T-cell (primary cell): ENCODE measurements at regions not wholly inside any gene's neighbourhood (a gene's known extent, or its start where the extent isn't known, plus 50 kb on each side); places are given as distances from the start of the nearest gene placed in this dataset.

Experiments used
- ATAC-seq, 4 experiments: fragments of 200-7000 bp in 3 of 4; fragments of 150-1000 bp in 1 of 4; cut with Tn5 transposase; replicated peaks in 1 of 4; 1 replicate in 3 of 4; 2 replicates in 1 of 4; pipeline ENCODE4 v1.10.0; 2021; ENCODE audit warnings: moderate library complexity in 3 of 4, mild to moderate bottlenecking in 2 of 4, moderate number of reproducible peaks in 1 of 4
- CTCF ChIA-PET, 2 donors: fragments of 300-600 bp; sonication (Branson Sonifier 250); formaldehyde crosslinking; loops; one replicate each; lab custom pipeline; 2022; ENCODE audit warnings: antibody characterized with exemption in 2 of 2; lab: Charles Lee
- POLR2A ChIA-PET, 2 donors: fragments of 300-600 bp; sonication (Branson Sonifier 250); formaldehyde crosslinking; loops; one replicate each; lab custom pipeline; 2022; ENCODE audit warnings: antibody characterized with exemption in 2 of 2; lab: Charles Lee
- DNase-seq, 35 experiments: peaks; one replicate each; pipeline versions ENCODE4 v3.0.0 to v3.0.0-alpha.2; 2013 to 2023
- H3K27ac ChIP-seq: one replicate; pipeline ENCODE4 v1.5.1; 2013; ENCODE audit warnings: low read length
- H3K27me3 ChIP-seq, 2 experiments: replicated peaks in 1 of 2; 1 replicate in 1 of 2; 2 replicates in 1 of 2; pipeline versions ENCODE4 v1.6.1 to v1.7.0; 2013; ENCODE audit warnings: low read length in 1 of 2, mixed read lengths in 1 of 2; ENCODE audit not compliant: control insufficient read depth in 2 of 2, insufficient read depth in 2 of 2; ENCODE audit errors: extremely low read depth in 1 of 2
- H3K36me3 ChIP-seq, 2 donors: 1 replicate in 1 of 2; 2 replicates in 1 of 2; pipeline versions ENCODE4 v1.6.1 to v1.7.0; 2013; ENCODE audit warnings: low read length in 1 of 2; ENCODE audit not compliant: control insufficient read depth in 2 of 2, insufficient read depth in 1 of 2; ENCODE audit errors: extremely low read depth in 1 of 2
- H3K4me1 ChIP-seq, 2 experiments: 1 replicate in 1 of 2; 2 replicates in 1 of 2; pipeline versions ENCODE4 v1.6.1 to v1.7.0; 2013; ENCODE audit warnings: low read length in 2 of 2, mixed read lengths in 1 of 2; ENCODE audit not compliant: insufficient read depth in 2 of 2, control insufficient read depth in 1 of 2; ENCODE audit errors: extremely low read depth in 1 of 2
- H3K4me3 ChIP-seq, 2 donors: 1 replicate in 1 of 2; 2 replicates in 1 of 2; pipeline versions ENCODE4 v1.5.1 to v1.7.0; 2013; ENCODE audit warnings: mild to moderate bottlenecking in 2 of 2, low read length in 1 of 2, moderate library complexity in 1 of 2; ENCODE audit not compliant: control insufficient read depth in 1 of 2; ENCODE audit errors: extremely low read depth in 1 of 2
- H3K9me3 ChIP-seq: 2 replicates; pipeline ENCODE4 v1.7.0; 2013
- H3K27ac Mint-ChIP-seq, 2 donors: one replicate each; pipeline ENCODE4 v1.8.0; 2020 to 2021; ENCODE audit warnings: mild to moderate bottlenecking in 2 of 2, mixed read lengths in 2 of 2
- H3K27me3 Mint-ChIP-seq, 2 donors: one replicate each; pipeline ENCODE4 v1.8.0; 2021 to 2022; ENCODE audit warnings: mixed read lengths in 2 of 2
- H3K36me3 Mint-ChIP-seq: one replicate; pipeline ENCODE4 v1.8.0; 2021; ENCODE audit warnings: mixed read lengths
- H3K4me1 Mint-ChIP-seq, 3 donors: one replicate each; pipeline ENCODE4 v1.8.0; 2020 to 2022; ENCODE audit warnings: mixed read lengths in 3 of 3, mild to moderate bottlenecking in 1 of 3
- H3K4me3 Mint-ChIP-seq, 3 donors: one replicate each; pipeline ENCODE4 v1.8.0; 2020 to 2022; ENCODE audit warnings: mild to moderate bottlenecking in 3 of 3, mixed read lengths in 3 of 3, moderate library complexity in 3 of 3
- H3K9me3 Mint-ChIP-seq, 3 donors: one replicate each; pipeline ENCODE4 v1.8.0; 2020 to 2022; ENCODE audit warnings: mixed read lengths in 3 of 3
- WGBS: methylation state at CpG from one replicate; pipeline ENCODE4 v1.1.5; 2013; ENCODE audit warnings: missing lambda C conversion rate; ENCODE audit not compliant: insufficient coverage; 5-methylcytosine and 5-hydroxymethylcytosine counted together

GRCh38 chr11:26790738-26791137 lies 68.9 kb upstream of the SLC5A12 start:
- ATAC-seq: no peak
- Mint-ChIP-seq H3K27ac (no peak overlapping the region), H3K4me3 (no peak overlapping the region), H3K9me3 (peaks cover 12 to 16% (median 13%) of the 10 kb centered on the region in 3 donors), H3K27me3 (no peaks in the 10 kb centered on the region), H3K36me3 (no peaks in the 10 kb centered on the region), H3K4me1 (no peaks in the 10 kb centered on the region)
- ChIA-PET POLR2A (no interaction called here), CTCF (no interaction called here)
- Histone ChIP-seq H3K27ac (no peak overlapping the region), H3K4me3 (no peak overlapping the region), H3K27me3 (no peaks in the 10 kb centered on the region), H3K36me3 (no peaks in the 10 kb centered on the region), H3K9me3 (no peaks in the 10 kb centered on the region), H3K4me1 (no peaks in the 10 kb centered on the region)
- 55% methylated on average over 3 of the region's 3 CpGs for WGBS
- DNase-seq: no peak

GRCh38 chr11:26792941-26793340 lies 71.1 kb upstream of the SLC5A12 start:
- Mint-ChIP-seq H3K9me3 (peaks cover 5 to 9% (median 7%) of the 10 kb centered on the region in 3 donors), H3K4me3 (no peak overlapping the region), H3K4me1 (no peaks in the 10 kb centered on the region), H3K27ac (no peak overlapping the region), H3K27me3 (no peaks in the 10 kb centered on the region), H3K36me3 (no peaks in the 10 kb centered on the region)
- Histone ChIP-seq H3K36me3 (no peaks in the 10 kb centered on the region), H3K27ac (no peak overlapping the region), H3K27me3 (no peaks in the 10 kb centered on the region), H3K4me3 (no peak overlapping the region), H3K9me3 (no peaks in the 10 kb centered on the region), H3K4me1 (no peaks in the 10 kb centered on the region)
- DNase-seq (no peak), ATAC-seq (no peak)
- ChIA-PET CTCF (no interaction called here), POLR2A (no interaction called here)

GRCh38 chr11:26793487-26793886 lies 71.6 kb upstream of the SLC5A12 start:
- H3K27me3 Mint-ChIP-seq: no peaks in the 10 kb centered on the region
- peaks cover 5 to 9% (median 7%) of the 10 kb centered on the region in 3 donors for H3K9me3 Mint-ChIP-seq
- H3K9me3 ChIP-seq: no peaks in the 10 kb centered on the region
- no peak overlapping the region for H3K27ac ChIP-seq
- ChIA-PET POLR2A (no interaction called here), CTCF (no interaction called here)
- H3K4me1 Mint-ChIP-seq: no peaks in the 10 kb centered on the region
- H3K36me3 Mint-ChIP-seq: no peaks in the 10 kb centered on the region
- H3K4me3 ChIP-seq: no peak overlapping the region
- no peaks in the 10 kb centered on the region for H3K27me3 ChIP-seq
- no peak overlapping the region for H3K27ac Mint-ChIP-seq
- ATAC-seq: no peak
- H3K4me1 ChIP-seq: no peaks in the 10 kb centered on the region
- 100% methylated on average over 2 of the region's 3 CpGs for WGBS
- H3K36me3 ChIP-seq: no peaks in the 10 kb centered on the region
- H3K4me3 Mint-ChIP-seq: no peak overlapping the region
- DNase-seq: no peak

GRCh38 chr11:26801601-26802000 lies 79.7 kb upstream of the SLC5A12 start:
- ATAC-seq: no peak
- H3K27ac ChIP-seq: no peak overlapping the region
- H3K9me3 ChIP-seq: peaks cover 4% of the 10 kb centered on the region
- ChIA-PET CTCF (no interaction called here), POLR2A (no interaction called here)
- Mint-ChIP-seq H3K27ac (no peak overlapping the region), H3K4me3 (no peak overlapping the region), H3K36me3 (no peaks in the 10 kb centered on the region), H3K27me3 (no peaks in the 10 kb centered on the region), H3K4me1 (no peaks in the 10 kb centered on the region), H3K9me3 (peaks cover 9 to 13% (median 12%) of the 10 kb centered on the region in 3 donors)
- no CpG with 5 or more reads among the region's 1 CpG for WGBS
- DNase-seq: no peak
- H3K4me1 ChIP-seq: no peaks in the 10 kb centered on the region
- no peaks in the 10 kb centered on the region for H3K36me3 ChIP-seq
- no peak overlapping the region for H3K4me3 ChIP-seq
- no peaks in the 10 kb centered on the region for H3K27me3 ChIP-seq

GRCh38 chr11:26805001-26805400 lies 83.1 kb upstream of the SLC5A12 start:
- Histone ChIP-seq H3K36me3 (no peaks in the 10 kb centered on the region), H3K4me3 (no peak overlapping the region), H3K9me3 (peaks cover 4% of the 10 kb centered on the region), H3K27me3 (no peaks in the 10 kb centered on the region), H3K4me1 (no peaks in the 10 kb centered on the region), H3K27ac (no peak overlapping the region)
- H3K27ac Mint-ChIP-seq: no peak overlapping the region
- CTCF ChIA-PET: no interaction called here
- H3K4me1 Mint-ChIP-seq: no peaks in the 10 kb centered on the region
- POLR2A ChIA-PET: no interaction called here
- no peak overlapping the region for H3K4me3 Mint-ChIP-seq
- H3K27me3 Mint-ChIP-seq: no peaks in the 10 kb centered on the region
- ATAC-seq: no peak
- no peak for DNase-seq
- H3K36me3 Mint-ChIP-seq: no peaks in the 10 kb centered on the region
- H3K9me3 Mint-ChIP-seq: peaks cover 12 to 22% (median 14%) of the 10 kb centered on the region in 3 donors

GRCh38 chr11:26806219-26806618 lies 84.4 kb upstream of the SLC5A12 start:
- peaks cover 2% of the 10 kb centered on the region for H3K9me3 ChIP-seq
- Mint-ChIP-seq H3K4me1 (no peaks in the 10 kb centered on the region), H3K27ac (no peak overlapping the region), H3K9me3 (peaks cover 10 to 22% (median 14%) of the 10 kb centered on the region in 3 donors), H3K4me3 (no peak overlapping the region), H3K27me3 (no peaks in the 10 kb centered on the region), H3K36me3 (no peaks in the 10 kb centered on the region)
- no peak for ATAC-seq
- H3K4me1 ChIP-seq: no peaks in the 10 kb centered on the region
- H3K27ac ChIP-seq: no peak overlapping the region
- DNase-seq: no peak
- H3K4me3 ChIP-seq: no peak overlapping the region
- H3K36me3 ChIP-seq: no peaks in the 10 kb centered on the region
- ChIA-PET CTCF (no interaction called here), POLR2A (no interaction called here)
- no peaks in the 10 kb centered on the region for H3K27me3 ChIP-seq
- WGBS: 60% methylated on average over 1 of the region's 1 CpG

GRCh38 chr11:26820739-26821138 lies 98.9 kb upstream of the SLC5A12 start:
- ATAC-seq (no peak), DNase-seq (no peak)
- H3K36me3 ChIP-seq: no peaks in the 10 kb centered on the region
- H3K9me3 Mint-ChIP-seq: peaks cover 22 to 46% (median 26%) of the 10 kb centered on the region in 3 donors
- H3K27me3 Mint-ChIP-seq: no peaks in the 10 kb centered on the region
- ChIA-PET POLR2A (no interaction called here), CTCF (no interaction called here)
- no peaks in the 10 kb centered on the region for H3K9me3 ChIP-seq
- H3K36me3 Mint-ChIP-seq: no peaks in the 10 kb centered on the region
- no peaks in the 10 kb centered on the region for H3K27me3 ChIP-seq
- no peak overlapping the region for H3K4me3 Mint-ChIP-seq
- H3K4me1 Mint-ChIP-seq: no peaks in the 10 kb centered on the region
- no peak overlapping the region for H3K4me3 ChIP-seq
- no peaks in the 10 kb centered on the region for H3K4me1 ChIP-seq
- WGBS: no CpG with 5 or more reads among the region's 1 CpG
- H3K27ac ChIP-seq: no peak overlapping the region
- no peak overlapping the region for H3K27ac Mint-ChIP-seq
